Testis (tissue), 2 donors: ENCODE measurements at regions not wholly inside any gene's neighbourhood (a gene's known extent, or its start where the extent isn't known, plus 50 kb on each side); places are given as distances from the start of the nearest gene placed in this dataset.

Experiments used
- DNase-seq: peaks from one replicate; pipeline ENCODE4 v3.0.0-alpha.2; 2019
- H3K27ac ChIP-seq, 2 donors: fragments of 200-600 bp; sonication (generic); one replicate each; pipeline ENCODE4 v1.5.1; 2019
- H3K27me3 ChIP-seq: fragments of 200-600 bp; sonication (generic); one replicate; pipeline ENCODE4 v1.5.1; 2019
- H3K36me3 ChIP-seq: fragments of 200-600 bp; sonication (generic); one replicate; pipeline ENCODE4 v1.5.1; 2017; ENCODE audit warnings: low read depth; ENCODE audit errors: missing control alignments
- H3K4me1 ChIP-seq: fragments of 200-600 bp; sonication (generic); one replicate; pipeline ENCODE4 v1.5.1; 2019
- H3K4me3 ChIP-seq, 2 donors: fragments of 200-600 bp; sonication (generic); one replicate each; pipeline ENCODE4 v1.5.1; 2017 to 2019
- H3K9me3 ChIP-seq: fragments of 200-600 bp; sonication (generic); one replicate; pipeline ENCODE4 v1.5.1; 2017
- POLR2A ChIP-seq: fragments of 450-650 bp; IDR thresholded peaks from one replicate; pipeline ENCODE4 v1.6.1; 2017; ENCODE audit warnings: antibody characterized with exemption, mild to moderate bottlenecking, moderate library complexity
- WGBS, 2 donors: methylation state at CpG; one replicate each; pipeline ENCODE4 v1.1.5; 2018; 5-methylcytosine and 5-hydroxymethylcytosine counted together
- intact Hi-C: fragments of 100-400 bp; cut with DNase I; formaldehyde crosslinking; loops from one replicate; pipeline ENCODE4 v1.15.1; 2023; ENCODE audit warnings: low total_unique reads
- TF ChIP-seq, protein P1 (sequence below), 3 experiments: fragments of 450-650 bp in 2 of 3; fragments of 200-600 bp in 1 of 3; sonication (generic) in 1 of 3; IDR thresholded peaks; one replicate each; pipeline ENCODE4 v1.5.1; 2016 to 2019; ENCODE audit warnings: antibody characterized with exemption in 3 of 3, mild to moderate bottlenecking in 2 of 3, moderate library complexity in 1 of 3

DNA sequence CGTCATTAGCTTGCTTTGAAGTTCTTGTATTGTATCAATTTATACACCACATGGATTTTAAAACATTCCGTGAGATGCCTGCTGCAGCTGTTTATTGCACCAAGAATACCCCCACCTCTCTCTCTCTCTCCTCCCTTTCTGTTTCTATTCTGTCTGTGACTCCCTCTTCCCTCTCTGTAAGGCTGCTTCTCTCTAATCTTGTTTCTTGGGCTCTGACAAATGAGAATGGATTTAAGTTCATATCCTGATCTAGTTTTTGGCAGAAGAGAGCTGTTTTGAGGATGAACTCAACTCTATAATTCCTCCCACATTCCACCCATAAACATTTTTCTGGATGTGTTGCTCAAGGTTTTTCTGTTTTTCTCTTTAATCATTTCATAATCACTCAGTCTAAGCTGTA lies 144.3 kb upstream of the FRY start:
- WGBS, 2 donors = 28 to 44% methylated on average over 2 of the region's 2 CpGs
- Histone ChIP-seq H3K4me3 (no peak overlapping the region), H3K36me3 (no peaks in the 10 kb centered on the region), H3K27me3 (no peaks in the 10 kb centered on the region), H3K27ac (no peak overlapping the region), H3K9me3 (no peaks in the 10 kb centered on the region), H3K4me1 (peaks cover 14% of the 10 kb centered on the region)
- no peak for DNase-seq
- TF ChIP-seq, protein P1, sequence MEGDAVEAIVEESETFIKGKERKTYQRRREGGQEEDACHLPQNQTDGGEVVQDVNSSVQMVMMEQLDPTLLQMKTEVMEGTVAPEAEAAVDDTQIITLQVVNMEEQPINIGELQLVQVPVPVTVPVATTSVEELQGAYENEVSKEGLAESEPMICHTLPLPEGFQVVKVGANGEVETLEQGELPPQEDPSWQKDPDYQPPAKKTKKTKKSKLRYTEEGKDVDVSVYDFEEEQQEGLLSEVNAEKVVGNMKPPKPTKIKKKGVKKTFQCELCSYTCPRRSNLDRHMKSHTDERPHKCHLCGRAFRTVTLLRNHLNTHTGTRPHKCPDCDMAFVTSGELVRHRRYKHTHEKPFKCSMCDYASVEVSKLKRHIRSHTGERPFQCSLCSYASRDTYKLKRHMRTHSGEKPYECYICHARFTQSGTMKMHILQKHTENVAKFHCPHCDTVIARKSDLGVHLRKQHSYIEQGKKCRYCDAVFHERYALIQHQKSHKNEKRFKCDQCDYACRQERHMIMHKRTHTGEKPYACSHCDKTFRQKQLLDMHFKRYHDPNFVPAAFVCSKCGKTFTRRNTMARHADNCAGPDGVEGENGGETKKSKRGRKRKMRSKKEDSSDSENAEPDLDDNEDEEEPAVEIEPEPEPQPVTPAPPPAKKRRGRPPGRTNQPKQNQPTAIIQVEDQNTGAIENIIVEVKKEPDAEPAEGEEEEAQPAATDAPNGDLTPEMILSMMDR (IDR thresholded peaks at IDR 0.05) = no peak
- no peak for TF ChIP-seq POLR2A
- intact Hi-C loops = no loop called here

DNA sequence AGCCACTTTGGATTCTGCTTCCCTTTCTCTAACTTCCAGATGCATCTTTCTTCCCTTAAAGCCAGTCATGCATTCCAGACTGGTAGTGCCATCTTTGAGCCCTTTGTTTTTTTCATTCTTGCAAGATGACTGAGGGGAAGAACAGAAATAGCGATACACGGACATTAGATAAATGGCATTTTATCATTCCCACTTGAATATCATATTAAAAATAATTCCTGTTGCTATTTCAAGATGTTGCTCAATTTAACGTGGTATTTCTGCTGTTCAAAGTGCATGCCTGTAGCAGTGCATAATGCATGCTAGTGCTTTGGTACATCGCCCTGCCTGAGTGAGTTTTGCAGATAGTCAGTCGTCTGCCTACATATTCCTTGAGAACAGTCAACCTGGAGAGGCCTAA lies 140.6 kb upstream of the FRY start:
- no peaks in the 10 kb centered on the region for H3K27me3 ChIP-seq
- 66 to 82% methylated on average over 5 of the region's 5 CpGs for WGBS, 2 donors
- DNase-seq = no peak

DNA sequence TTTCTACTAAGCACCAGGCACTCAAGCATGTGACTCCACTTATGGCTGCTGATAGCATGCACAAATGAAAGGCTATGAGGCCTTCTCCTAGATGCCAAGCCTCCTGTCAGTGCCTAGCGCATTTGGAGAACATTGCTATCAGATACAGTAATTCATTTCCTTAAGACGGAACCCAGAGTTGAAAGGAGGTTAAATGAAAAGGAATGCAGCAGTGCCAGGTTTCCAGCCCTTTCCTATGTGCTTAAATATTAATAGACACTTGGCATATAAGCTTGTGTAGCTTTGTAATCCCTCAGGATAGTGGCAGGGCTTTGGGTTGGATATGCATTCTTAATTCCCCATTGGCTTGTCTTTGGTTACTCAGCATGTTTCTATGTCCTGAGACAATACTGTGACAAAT lies 140.1 kb upstream of the FRY start:
- WGBS, 2 donors = 49 to 65% methylated on average over 2 of the region's 2 CpGs
- H3K4me1 ChIP-seq = peaks cover 7% of the 10 kb centered on the region
- no peak overlapping the region for H3K4me3 ChIP-seq
- no peak for DNase-seq
- TF ChIP-seq, protein P1 (IDR thresholded peaks at IDR 0.05) = no peak
- TF ChIP-seq POLR2A = no peak
- no peaks in the 10 kb centered on the region for H3K36me3 ChIP-seq
- intact Hi-C loops = no loop called here
- no peaks in the 10 kb centered on the region for H3K9me3 ChIP-seq
- no peaks in the 10 kb centered on the region for H3K27me3 ChIP-seq
- no peak overlapping the region for H3K27ac ChIP-seq

More for the DNA sequence above, 140.6 kb upstream of the FRY start:
- Histone ChIP-seq H3K4me1 (peaks cover 9% of the 10 kb centered on the region), H3K27ac (no peak overlapping the region), H3K4me3 (no peak overlapping the region), H3K9me3 (no peaks in the 10 kb centered on the region), H3K36me3 (no peaks in the 10 kb centered on the region)
- intact Hi-C loops = no loop called here
- TF ChIP-seq, protein P1 (IDR thresholded peaks at IDR 0.05) = no peak
- TF ChIP-seq POLR2A = no peak

DNA sequence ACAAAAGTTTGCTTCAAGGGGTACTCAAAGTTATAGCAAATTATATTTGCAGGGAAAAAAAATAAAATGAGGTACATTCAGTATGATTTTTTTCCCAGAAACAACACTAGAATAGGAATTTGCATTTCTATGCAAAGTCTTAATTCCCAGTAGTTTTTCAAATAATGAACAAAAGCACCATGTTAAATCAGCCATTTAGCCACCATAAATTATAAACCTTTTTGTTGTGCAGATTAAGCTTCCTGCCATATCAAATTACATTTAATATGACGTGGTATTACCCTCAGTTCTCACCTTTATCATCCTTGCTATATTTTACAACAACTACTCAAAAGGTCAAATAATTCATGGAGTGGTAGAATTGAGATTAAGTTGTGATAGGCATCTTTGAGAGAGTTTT lies 136.6 kb upstream of the FRY start:
- H3K27ac ChIP-seq = no peak overlapping the region
- TF ChIP-seq, protein P1 (IDR thresholded peaks at IDR 0.05) = no peak
- TF ChIP-seq POLR2A = no peak
- WGBS, 2 donors = 63 to 89% methylated on average over 1 of the region's 1 CpG
- H3K9me3 ChIP-seq = no peaks in the 10 kb centered on the region
- intact Hi-C loops = no loop called here
- no peaks in the 10 kb centered on the region for H3K36me3 ChIP-seq
- H3K27me3 ChIP-seq = no peaks in the 10 kb centered on the region
- no peak overlapping the region for H3K4me3 ChIP-seq
- peaks cover 3% of the 10 kb centered on the region for H3K4me1 ChIP-seq
- DNase-seq = no peak

DNA sequence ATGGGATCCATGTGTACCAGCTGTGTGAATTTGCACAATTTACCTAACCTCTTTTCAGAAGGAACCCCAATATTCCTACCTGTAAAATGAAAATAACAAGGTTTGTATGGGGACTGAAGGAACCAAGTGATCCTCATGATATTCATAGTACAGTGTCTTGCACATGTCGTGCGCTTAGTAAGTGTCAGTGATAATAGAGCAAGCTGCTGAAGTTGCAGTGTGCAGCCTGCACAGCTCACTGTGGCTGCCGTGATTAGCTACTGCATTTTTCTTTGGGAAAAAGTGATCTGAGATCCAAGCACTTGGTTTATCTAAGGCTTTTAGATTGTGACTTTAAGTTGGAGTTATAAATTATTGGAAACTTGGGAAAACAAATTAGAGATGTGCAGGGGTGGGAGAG lies 135.9 kb upstream of the FRY start:
- Histone ChIP-seq H3K27me3 (no peaks in the 10 kb centered on the region), H3K36me3 (no peaks in the 10 kb centered on the region), H3K27ac (no peak overlapping the region), H3K9me3 (no peaks in the 10 kb centered on the region), H3K4me1 (peaks cover 3% of the 10 kb centered on the region), H3K4me3 (no peak overlapping the region)
- DNase-seq = no peak
- TF ChIP-seq, protein P1 (IDR thresholded peaks at IDR 0.05) = no peak
- no peak for TF ChIP-seq POLR2A
- 67 to 90% methylated on average over 3 of the region's 3 CpGs for WGBS, 2 donors
- intact Hi-C loops = no loop called here
